ENCODE measurements at regions not wholly inside any gene's neighbourhood (a gene's known extent, or its start where the extent isn't known, plus 50 kb on each side); places are given as distances from the start of the nearest gene placed in this dataset.

- DNase-seq, result peak; percentile 67 to 78
Measured at GRCh38 chr15:69996321-69997160, 101.2 kb downstream of the TLE3 start.

- peak; percentile 38 to 79 for DNase-seq
Measured at GRCh38 chr15:69997161-69997485, 100.6 kb downstream of the TLE3 start.

Measured in NCI-H526 (cell line).